GM19468 (cell line): ENCODE measurements at regions not wholly inside any gene's neighbourhood (a gene's known extent, or its start where the extent isn't known, plus 50 kb on each side); places are given as distances from the start of the nearest gene placed in this dataset.

ENCODE experiments used
- ATAC-seq: cut with Tn5 transposase; IDR thresholded peaks from one replicate; pipeline ENCODE4 v1.9.1; 2021; ENCODE audit warnings: mild to moderate bottlenecking, moderate library complexity, moderate number of reproducible peaks; ENCODE audit not compliant: unreplicated experiment; ENCODE audit errors: extremely low read depth

- no peak for ATAC-seq
Measured at GRCh38 chr4:176383273-176384077, 63.7 kb downstream of the SPCS3 start.

- no peak for ATAC-seq
Measured at GRCh38 chr4:176385601-176386000, 65.8 kb downstream of the SPCS3 start.

- no peak for ATAC-seq
Measured at GRCh38 chr4:176387571-176387970, 67.8 kb downstream of the SPCS3 start.

- no peak for ATAC-seq
Measured at GRCh38 chr4:176393306-176394013, 73.7 kb downstream of the SPCS3 start.

GRCh38 chr4:176400816-176401461 lies 81.2 kb downstream of the SPCS3 start:
- ATAC-seq = no peak

- no peak for ATAC-seq
Measured at GRCh38 chr4:176404621-176405020, 84.9 kb downstream of the SPCS3 start.

GRCh38 chr4:176406297-176406696 lies 86.5 kb downstream of the SPCS3 start:
- no peak for ATAC-seq

- no peak for ATAC-seq
Measured at GRCh38 chr4:176406736-176407135, 87.0 kb downstream of the SPCS3 start.

- ATAC-seq = no peak
Measured at GRCh38 chr4:176409627-176410026, 89.9 kb downstream of the SPCS3 start.

GRCh38 chr4:176413171-176413570 lies 93.4 kb downstream of the SPCS3 start:
- ATAC-seq = no peak

- no peak for ATAC-seq
Measured at GRCh38 chr4:176422001-176422400, 102.2 kb downstream of the SPCS3 start.

- ATAC-seq = no peak
Measured at GRCh38 chr4:176422511-176422910, 102.7 kb downstream of the SPCS3 start.

- no peak for ATAC-seq
Measured at GRCh38 chr4:176425035-176425434, 105.3 kb downstream of the SPCS3 start.

- ATAC-seq = no peak
Measured at GRCh38 chr4:176432811-176433540, 113.2 kb downstream of the SPCS3 start.

GRCh38 chr4:176433983-176434382 lies 114.2 kb downstream of the SPCS3 start:
- ATAC-seq = no peak

GRCh38 chr4:176435901-176436292 lies 116.1 kb downstream of the SPCS3 start:
- no peak for ATAC-seq

GRCh38 chr4:176436293-176436973 lies 116.7 kb downstream of the SPCS3 start:
- ATAC-seq = no peak

- no peak for ATAC-seq
Measured at GRCh38 chr4:176437756-176438155, 118.0 kb downstream of the SPCS3 start.

GRCh38 chr4:176438401-176438800 lies 118.6 kb downstream of the SPCS3 start:
- no peak for ATAC-seq

- no peak for ATAC-seq
Measured at GRCh38 chr4:176439611-176440010, 119.8 kb downstream of the SPCS3 start.
